ENCODE measurements at regions not wholly inside any gene's neighbourhood (a gene's known extent, or its start where the extent isn't known, plus 50 kb on each side); places are given as distances from the start of the nearest gene placed in this dataset.

- no peak for TF ChIP-seq CTCF (IDR thresholded peaks at IDR 0.05; ENCODE audit: borderline replicate concordance, control extremely low read depth, extremely low read depth, insufficient read depth, missing control alignments)
- in situ Hi-C loops (cut with MboI; ENCODE audit: low sequenced_read_pairs, unreplicated experiment) = no loop called here
- DNase-seq (ENCODE audit: low spot score) = no peak
Observed at GRCh38 chr2:18230668-18231067, 329.8 kb downstream of the RDH14 start.

- no peak for DNase-seq (ENCODE audit: low spot score)
- in situ Hi-C loops (cut with MboI; ENCODE audit: low sequenced_read_pairs, unreplicated experiment) = no loop called here
- TF ChIP-seq CTCF (IDR thresholded peaks at IDR 0.05; ENCODE audit: borderline replicate concordance, control extremely low read depth, extremely low read depth, insufficient read depth, missing control alignments) = no peak
Observed at GRCh38 chr2:18219676-18220075, 340.8 kb downstream of the RDH14 start.

- in situ Hi-C loops (cut with MboI; ENCODE audit: low sequenced_read_pairs, unreplicated experiment) = no loop called here
- no peak for TF ChIP-seq CTCF (IDR thresholded peaks at IDR 0.05; ENCODE audit: borderline replicate concordance, control extremely low read depth, extremely low read depth, insufficient read depth, missing control alignments)
Observed at GRCh38 chr2:18218160-18218933, 339.9 kb downstream of the KCNS3 start.

GRCh38 chr2:18214936-18215335 is 336.5 kb downstream of the KCNS3 start:
- TF ChIP-seq CTCF (IDR thresholded peaks at IDR 0.05; ENCODE audit: borderline replicate concordance, control extremely low read depth, extremely low read depth, insufficient read depth, missing control alignments) = no peak
- no peak for DNase-seq (ENCODE audit: low spot score)
- in situ Hi-C loops (cut with MboI; ENCODE audit: low sequenced_read_pairs, unreplicated experiment) = no loop called here

More at GRCh38 chr2:18218160-18218933, 339.9 kb downstream of the KCNS3 start:
- DNase-seq (ENCODE audit: low spot score) = no peak

GRCh38 chr2:18213986-18214385 is 335.5 kb downstream of the KCNS3 start:
- in situ Hi-C loops (cut with MboI; ENCODE audit: low sequenced_read_pairs, unreplicated experiment) = no loop called here
- DNase-seq (ENCODE audit: low spot score) = no peak
- TF ChIP-seq CTCF (IDR thresholded peaks at IDR 0.05; ENCODE audit: borderline replicate concordance, control extremely low read depth, extremely low read depth, insufficient read depth, missing control alignments) = no peak

- DNase-seq (ENCODE audit: low spot score) = no peak
- in situ Hi-C loops (cut with MboI; ENCODE audit: low sequenced_read_pairs, unreplicated experiment) = no loop called here
- TF ChIP-seq CTCF (IDR thresholded peaks at IDR 0.05; ENCODE audit: borderline replicate concordance, control extremely low read depth, extremely low read depth, insufficient read depth, missing control alignments) = no peak
Observed at GRCh38 chr2:18209934-18210639, 331.6 kb downstream of the KCNS3 start.

Data from GM13976 (cell line).